Fibroblast of villous mesenchyme (primary cell): ENCODE measurements at regions not wholly inside any gene's neighbourhood (a gene's known extent, or its start where the extent isn't known, plus 50 kb on each side); places are given as distances from the start of the nearest gene placed in this dataset.

Experiments
- DNase-seq: peaks from one replicate; pipeline ENCODE4 v3.0.0-alpha.2; 2010; ENCODE audit warnings: low read depth
- H3K4me3 ChIP-seq: 2 replicates; pipeline ENCODE4 v1.5.1; 2011; ENCODE audit warnings: low read depth, mild to moderate bottlenecking, low read length
- TF ChIP-seq, protein P1 (sequence below): IDR thresholded peaks from 2 replicates; pipeline ENCODE4 v1.5.1; 2012; ENCODE audit warnings: low read depth, mild to moderate bottlenecking, low read length; ENCODE audit not compliant: insufficient read depth

DNA sequence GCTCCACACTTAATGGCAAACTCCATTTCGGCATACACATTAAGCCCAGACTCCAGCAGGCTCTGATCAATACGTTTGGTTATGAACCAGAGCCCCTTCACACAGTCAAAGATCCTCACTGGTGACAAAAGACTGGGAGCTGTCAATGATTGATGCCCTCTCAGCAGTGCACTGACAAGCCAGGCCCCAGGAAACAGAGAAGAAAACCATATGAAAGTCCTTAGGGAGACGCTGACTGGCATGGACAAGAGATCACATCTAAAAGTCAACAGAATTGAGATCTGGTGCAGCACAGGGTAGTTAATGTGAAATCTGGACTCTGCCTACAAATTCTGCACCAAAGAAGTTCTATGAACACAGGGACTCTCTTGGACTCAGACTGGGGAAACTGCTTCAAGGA lies 600.9 kb upstream of the NRP1 start:
- no peak overlapping the region for H3K4me3 ChIP-seq
- no peak for DNase-seq
- TF ChIP-seq, protein P1, sequence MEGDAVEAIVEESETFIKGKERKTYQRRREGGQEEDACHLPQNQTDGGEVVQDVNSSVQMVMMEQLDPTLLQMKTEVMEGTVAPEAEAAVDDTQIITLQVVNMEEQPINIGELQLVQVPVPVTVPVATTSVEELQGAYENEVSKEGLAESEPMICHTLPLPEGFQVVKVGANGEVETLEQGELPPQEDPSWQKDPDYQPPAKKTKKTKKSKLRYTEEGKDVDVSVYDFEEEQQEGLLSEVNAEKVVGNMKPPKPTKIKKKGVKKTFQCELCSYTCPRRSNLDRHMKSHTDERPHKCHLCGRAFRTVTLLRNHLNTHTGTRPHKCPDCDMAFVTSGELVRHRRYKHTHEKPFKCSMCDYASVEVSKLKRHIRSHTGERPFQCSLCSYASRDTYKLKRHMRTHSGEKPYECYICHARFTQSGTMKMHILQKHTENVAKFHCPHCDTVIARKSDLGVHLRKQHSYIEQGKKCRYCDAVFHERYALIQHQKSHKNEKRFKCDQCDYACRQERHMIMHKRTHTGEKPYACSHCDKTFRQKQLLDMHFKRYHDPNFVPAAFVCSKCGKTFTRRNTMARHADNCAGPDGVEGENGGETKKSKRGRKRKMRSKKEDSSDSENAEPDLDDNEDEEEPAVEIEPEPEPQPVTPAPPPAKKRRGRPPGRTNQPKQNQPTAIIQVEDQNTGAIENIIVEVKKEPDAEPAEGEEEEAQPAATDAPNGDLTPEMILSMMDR: no peak

DNA sequence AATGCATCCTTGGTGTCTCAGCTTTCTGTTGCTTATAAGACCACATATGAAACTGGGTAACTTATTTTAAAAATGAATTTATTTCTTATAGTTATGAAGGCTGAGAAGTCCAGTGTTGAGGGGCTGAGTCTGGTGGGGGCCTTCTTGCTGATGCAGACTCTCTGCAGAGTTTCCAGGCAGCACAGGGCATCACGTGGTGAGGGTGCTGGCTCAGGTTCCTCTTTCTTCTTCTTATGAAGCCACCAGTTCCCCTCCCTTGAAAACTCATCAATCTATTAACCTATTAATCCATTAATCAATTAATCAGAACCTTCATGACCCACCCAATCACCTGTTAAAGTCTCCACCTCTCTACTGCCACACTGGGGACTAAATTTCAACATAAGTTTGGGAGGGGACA lies 595.6 kb upstream of the NRP1 start:
- H3K4me3 ChIP-seq: no peak overlapping the region

DNA sequence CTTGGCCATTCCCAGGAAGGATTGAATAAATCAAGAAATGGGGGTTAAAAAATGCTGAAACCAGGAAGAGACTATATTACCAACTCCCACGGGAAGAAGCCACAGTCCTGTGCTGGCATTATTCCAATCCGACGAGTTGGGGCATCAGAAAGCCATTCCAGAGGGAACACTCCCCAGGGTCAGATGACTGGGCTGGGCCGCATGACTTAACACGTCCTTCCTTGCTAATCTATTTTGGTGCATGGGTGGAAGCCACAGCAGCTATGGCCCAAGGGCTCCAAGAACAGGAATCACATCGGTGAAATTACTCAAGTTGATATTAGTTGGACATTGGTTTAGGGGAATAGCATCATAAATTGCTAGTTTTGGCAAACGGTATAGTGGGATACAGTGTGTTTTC lies 592.9 kb upstream of the NRP1 start:
- TF ChIP-seq, protein P1: no peak
- DNase-seq: no peak
- H3K4me3 ChIP-seq: no peak overlapping the region

More for the DNA sequence above, 595.6 kb upstream of the NRP1 start:
- TF ChIP-seq, protein P1: no peak
- DNase-seq: no peak

DNA sequence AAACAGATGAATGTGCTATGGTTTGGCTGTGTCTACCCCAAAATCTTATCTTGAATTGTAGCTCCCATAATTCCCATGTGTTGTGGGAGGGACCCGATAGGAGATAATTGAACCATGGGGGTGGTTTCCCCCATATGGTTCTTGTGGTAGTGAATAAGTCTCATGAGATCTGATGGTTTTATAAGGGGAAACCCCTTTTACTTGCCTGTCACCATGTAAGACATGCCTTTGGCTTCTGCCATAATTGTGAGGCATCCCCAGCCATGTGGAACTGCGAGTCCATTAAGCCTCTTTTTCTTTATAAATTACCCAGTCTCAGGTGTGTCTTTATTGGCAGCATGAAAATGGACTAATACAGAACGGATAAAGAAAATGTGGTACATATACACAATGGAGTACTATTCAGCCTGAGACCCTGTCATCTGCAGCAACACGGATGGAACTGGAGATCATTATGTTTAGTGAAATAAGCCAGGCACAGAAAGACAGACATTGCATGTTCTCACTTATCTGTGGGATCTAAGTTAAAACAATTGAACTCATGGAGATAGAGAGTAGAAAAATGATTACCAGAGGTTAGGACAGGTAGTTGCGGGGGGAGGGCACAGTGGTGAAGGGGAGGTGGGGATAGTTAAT lies 587.6 kb upstream of the NRP1 start:
- DNase-seq: no peak
- TF ChIP-seq, protein P1: no peak
- no peak overlapping the region for H3K4me3 ChIP-seq

DNA sequence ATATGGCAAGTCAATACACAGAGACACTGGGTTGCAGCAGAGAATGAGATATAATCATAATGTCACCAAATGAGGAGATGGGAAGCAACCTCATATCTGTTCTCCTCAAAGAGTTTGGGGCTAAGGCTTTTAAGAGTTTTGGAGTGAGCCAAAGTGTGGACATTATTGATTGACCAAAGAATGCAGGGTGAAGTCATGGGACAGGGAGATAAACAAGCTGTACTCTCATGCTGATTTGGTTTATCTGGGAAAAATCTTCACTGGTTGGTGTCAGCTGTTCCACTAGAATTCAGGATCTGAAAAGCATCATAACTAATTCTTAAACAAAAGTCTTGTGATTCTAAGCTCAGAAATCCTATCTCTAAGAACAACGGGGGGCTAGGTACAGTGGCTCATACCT lies 585.9 kb upstream of the NRP1 start:
- DNase-seq: no peak
- no peak overlapping the region for H3K4me3 ChIP-seq
- TF ChIP-seq, protein P1: no peak

DNA sequence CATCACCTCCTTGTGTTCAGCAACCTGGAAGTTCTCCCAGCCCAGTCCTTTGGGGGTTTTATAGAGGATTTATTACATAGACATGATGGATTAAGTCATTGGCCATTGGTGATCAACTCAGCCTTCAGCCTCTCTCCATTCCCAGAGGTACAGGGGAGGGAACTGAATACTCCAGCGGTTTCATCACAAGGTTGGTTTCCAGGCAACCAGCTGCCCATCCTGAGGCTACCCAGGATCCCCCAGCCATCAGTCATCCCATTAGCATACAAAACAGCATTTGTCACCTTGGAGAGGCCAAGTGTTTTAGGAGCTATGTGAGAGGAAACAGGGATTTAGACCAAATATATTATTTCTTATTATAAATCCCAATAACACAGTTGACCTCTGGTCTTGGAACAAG lies 584.8 kb upstream of the NRP1 start:
- no peak for DNase-seq
- TF ChIP-seq, protein P1: no peak
- H3K4me3 ChIP-seq: no peak overlapping the region

DNA sequence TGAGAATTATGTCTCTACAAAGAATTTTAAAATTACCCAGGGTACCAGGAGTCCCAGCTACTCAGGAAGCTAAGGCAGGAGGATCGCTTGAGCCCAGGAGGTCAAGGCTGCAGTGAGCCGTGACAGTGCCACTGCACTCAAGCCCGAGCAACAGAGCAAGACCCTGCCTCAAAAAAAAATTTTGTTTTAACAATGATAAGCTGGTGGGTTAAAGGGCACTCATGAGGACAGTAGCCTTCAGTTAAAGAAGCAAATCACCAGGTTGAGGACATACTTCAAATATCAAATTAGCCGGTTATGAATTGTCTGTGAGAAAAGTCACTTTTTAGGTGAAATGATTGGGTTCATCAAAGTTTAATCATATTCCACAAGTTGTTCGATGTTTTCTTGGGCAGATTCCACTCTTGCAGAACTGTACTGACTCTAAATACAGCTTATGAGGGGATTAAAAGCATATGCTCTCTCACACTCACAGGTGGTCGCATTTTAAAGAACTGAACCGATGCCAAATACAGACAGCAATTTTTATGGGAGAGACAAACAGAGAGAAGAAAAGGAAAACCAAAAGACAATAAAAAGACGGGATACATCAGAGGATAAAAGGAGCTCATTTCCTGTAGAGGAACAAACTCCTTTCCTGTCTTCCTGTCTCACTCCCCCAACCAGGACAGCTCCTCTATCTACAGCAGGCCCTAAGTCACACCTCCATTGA lies 582.8 kb upstream of the NRP1 start:
- no peak overlapping the region for H3K4me3 ChIP-seq
- TF ChIP-seq, protein P1: no peak
- no peak for DNase-seq
